RWPE1 (cell line): ENCODE measurements at regions not wholly inside any gene's neighbourhood (a gene's known extent, or its start where the extent isn't known, plus 50 kb on each side); places are given as distances from the start of the nearest gene placed in this dataset.

ENCODE experiments used
- CTCF ChIA-PET: fragments of 350-600 bp; sonication (Branson Sonifier 250); formaldehyde crosslinking; extraction: SDS; loops from one replicate; lab custom pipeline; 2021; lab: Yijun Ruan, JAX
- POLR2A ChIA-PET: fragments of 400-600 bp; formaldehyde crosslinking; extraction: SDS; loops from one replicate; lab custom pipeline; 2020; ENCODE audit warnings: antibody characterized with exemption; ENCODE audit not compliant: low non-redundant PET; lab: Yijun Ruan, JAX
- DNase-seq: peaks from one replicate; pipeline ENCODE4 v3.0.0; 2012; ENCODE audit warnings: low spot score
- H3K27ac ChIP-seq: fragments of 450-650 bp; 2 replicates; pipeline ENCODE4 v1.5.1; 2017
- TF ChIP-seq, protein P1 (sequence below): fragments of 450-650 bp; conservative IDR thresholded peaks from 2 replicates; pipeline ENCODE4 v1.5.1; 2017; ENCODE audit warnings: low read depth, mild to moderate bottlenecking

DNA sequence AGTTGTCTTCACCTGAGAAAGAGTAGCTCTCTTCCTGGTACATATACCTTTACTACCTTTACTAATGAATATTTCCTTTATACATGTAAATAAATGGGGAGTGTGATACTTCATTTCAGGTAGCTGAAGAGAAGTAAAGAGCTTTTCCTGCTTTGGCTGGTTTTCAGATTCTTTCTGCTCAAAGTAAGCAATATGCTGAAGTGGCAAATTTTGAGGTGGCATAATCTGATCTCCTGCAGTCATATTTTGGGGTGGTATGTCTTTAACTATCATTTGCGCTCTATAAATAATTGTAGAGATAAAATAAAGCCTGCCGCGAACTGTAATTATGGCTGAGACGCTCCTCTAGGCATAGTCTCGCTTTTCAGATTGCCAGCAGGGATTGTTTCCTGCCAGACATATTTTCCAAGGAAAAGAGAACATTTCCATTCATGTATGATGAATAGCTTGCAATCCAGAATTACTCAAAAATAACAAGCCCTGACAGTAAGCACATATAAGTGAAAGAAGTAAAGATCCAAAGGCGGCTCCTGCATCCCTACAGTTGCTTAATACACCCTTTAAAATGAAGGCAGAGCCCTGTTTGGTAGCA, 200.7 kb downstream of the C12orf50 start:
- H3K27ac ChIP-seq = no peak overlapping the region
- CTCF ChIA-PET = no interaction called here
- no peak for DNase-seq
- TF ChIP-seq, protein P1, sequence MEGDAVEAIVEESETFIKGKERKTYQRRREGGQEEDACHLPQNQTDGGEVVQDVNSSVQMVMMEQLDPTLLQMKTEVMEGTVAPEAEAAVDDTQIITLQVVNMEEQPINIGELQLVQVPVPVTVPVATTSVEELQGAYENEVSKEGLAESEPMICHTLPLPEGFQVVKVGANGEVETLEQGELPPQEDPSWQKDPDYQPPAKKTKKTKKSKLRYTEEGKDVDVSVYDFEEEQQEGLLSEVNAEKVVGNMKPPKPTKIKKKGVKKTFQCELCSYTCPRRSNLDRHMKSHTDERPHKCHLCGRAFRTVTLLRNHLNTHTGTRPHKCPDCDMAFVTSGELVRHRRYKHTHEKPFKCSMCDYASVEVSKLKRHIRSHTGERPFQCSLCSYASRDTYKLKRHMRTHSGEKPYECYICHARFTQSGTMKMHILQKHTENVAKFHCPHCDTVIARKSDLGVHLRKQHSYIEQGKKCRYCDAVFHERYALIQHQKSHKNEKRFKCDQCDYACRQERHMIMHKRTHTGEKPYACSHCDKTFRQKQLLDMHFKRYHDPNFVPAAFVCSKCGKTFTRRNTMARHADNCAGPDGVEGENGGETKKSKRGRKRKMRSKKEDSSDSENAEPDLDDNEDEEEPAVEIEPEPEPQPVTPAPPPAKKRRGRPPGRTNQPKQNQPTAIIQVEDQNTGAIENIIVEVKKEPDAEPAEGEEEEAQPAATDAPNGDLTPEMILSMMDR = no peak
- POLR2A ChIA-PET = no interaction called here

DNA sequence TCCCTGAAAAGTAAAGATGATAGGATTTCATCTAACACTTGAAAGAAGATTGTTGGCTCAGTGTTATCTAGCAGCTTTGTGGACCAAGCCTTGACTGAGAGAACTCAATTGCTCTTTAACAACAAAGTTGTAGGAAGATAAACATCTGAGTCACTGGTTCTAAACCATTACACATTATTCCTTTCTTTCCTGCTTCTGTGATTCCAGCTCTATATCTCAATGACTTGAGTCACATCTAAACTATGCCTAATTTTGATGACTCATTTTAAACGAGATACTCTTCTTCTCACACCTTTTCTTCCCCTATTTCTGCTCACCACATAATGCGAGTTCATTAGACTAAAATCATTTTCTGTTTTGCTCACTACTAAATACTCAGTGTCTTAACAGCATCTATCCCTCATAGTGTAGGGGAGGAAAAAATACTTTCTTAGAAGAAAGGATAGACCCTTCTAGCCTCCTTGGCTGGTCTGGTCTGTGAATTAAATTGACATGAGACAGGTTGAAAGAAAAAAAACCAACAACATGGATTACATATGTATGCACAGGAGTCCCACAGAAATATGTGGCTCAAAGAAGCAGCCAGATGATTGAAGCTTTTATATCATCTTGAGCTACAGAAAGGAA, 201.4 kb downstream of the C12orf50 start:
- no peak overlapping the region for H3K27ac ChIP-seq
- ChIA-PET CTCF (no interaction called here), POLR2A (no interaction called here)
- TF ChIP-seq, protein P1 = no peak
- DNase-seq = peak; percentile 41

DNA sequence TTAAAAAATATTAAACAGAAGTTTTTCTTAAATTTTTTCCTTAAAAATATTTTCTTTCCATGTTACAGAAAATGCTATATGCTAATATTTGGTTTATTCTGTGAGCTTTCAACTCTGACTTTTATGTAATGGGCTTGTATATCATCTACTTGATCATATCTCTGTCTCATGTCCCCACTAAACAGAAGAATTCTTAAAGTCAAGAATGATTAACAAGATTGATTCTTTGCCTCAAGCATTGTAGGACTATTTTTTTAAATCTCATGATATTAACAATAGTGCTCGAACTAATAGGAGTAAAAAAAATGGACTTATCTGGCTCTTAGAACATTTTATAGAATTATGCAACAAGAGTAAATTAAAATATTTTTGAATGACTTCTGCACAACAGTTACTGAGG, 206.3 kb downstream of the C12orf50 start:
- TF ChIP-seq, protein P1 = no peak
- no peak for DNase-seq
- ChIA-PET CTCF (no interaction called here), POLR2A (no interaction called here)
- no peak overlapping the region for H3K27ac ChIP-seq

DNA sequence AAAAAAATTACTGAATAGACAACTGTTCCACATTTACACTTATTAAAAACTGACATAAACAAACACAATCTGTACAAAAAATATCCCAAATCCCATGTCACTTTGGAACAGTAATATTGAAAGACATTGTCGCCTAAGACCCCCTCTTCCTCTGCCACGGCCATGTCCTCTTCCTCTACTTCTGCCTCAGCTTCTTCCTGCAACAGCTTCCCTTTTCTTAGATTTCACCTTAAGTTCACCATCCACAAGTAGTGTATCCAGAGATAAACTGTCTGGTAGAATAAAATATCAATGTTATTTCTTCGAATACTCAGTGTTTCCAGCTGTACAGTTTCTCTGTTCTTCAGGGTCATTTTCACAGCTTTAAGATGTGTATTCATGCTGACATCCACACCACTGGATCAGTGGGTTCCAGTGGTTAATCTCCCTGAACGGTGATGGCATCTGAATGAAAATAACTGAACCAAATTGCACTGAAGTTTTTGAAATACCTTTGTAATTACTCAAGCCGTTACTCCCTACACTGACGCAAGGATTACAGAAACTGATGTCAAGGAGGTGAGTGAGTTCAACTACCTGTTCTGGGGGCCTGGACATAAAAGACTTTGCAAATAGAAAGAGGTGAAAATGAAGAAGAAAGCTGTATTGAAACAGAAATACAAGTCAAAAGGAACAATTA, 208.5 kb downstream of the C12orf50 start:
- no peak overlapping the region for H3K27ac ChIP-seq
- POLR2A ChIA-PET = no interaction called here

DNA sequence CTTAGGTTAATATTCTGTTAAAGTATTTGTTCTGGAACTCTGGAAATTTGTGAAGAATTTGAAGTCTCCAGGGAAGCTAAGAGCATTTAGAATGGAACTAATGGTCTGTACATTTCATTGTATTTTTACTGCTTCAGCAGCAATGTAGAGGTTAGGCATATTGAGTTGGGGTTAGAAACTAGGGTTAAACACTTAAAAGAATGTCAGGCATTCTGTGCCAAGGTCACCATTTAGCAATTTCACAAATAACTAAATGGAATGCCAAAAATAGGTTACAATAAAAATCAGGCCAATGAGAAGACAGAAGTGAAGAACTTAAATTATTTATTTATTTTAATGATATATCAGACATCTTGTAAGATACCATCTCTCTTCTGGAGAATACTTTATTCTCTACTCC, 210.8 kb downstream of the C12orf50 start:
- no peak for DNase-seq
- no peak overlapping the region for H3K27ac ChIP-seq
- TF ChIP-seq, protein P1 = no peak
- ChIA-PET POLR2A (no interaction called here), CTCF (no interaction called here)

More for the DNA sequence above, 208.5 kb downstream of the C12orf50 start:
- CTCF ChIA-PET = no interaction called here
- TF ChIP-seq, protein P1 = no peak
- DNase-seq = peak; percentile 57

DNA sequence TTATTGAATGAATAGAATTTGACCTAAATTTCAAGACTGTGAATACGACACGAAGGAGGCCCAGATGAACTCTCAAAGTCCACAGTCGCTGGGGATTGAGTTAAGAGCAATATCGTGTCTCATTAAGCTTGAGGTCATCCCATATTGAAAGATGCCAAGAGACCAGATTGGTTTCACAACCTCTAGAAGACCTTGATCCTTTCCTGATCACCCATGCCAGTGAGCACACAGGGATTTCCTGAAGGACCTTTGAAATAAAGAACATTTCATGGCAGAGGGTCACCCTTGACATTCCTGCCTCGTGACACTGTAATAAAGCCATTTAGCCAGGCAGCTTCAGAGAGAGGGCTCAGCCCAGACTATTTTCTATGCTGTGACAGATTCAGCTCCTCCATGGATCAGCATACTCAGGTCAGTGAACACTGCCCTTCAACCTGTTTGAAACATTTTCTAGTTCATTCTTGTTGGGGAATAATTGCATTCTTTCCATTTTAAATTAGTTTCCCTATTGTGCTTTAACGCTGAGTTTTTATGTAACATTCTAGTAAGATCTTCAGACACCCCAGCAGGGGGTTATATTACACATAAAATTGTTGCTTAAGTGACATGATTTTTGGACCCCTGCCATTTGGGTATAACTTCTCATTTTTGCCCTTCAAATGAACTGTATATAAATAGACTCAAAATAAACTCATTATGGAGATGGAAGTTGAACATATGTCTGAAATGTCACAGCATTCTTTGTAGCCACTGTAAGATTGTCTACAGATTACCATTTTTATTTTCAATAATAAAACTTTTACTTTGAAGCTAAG, 213.2 kb downstream of the C12orf50 start:
- ChIA-PET CTCF (interaction anchor here (0.6 kb wide), 1 partner anchor 83 kb away, joined by 3 read pairs; no protein-coding TSS in a partner anchor), POLR2A (no interaction called here)
- H3K27ac ChIP-seq = no peak overlapping the region
- DNase-seq = no peak
- TF ChIP-seq, protein P1 = no peak
